K562 (cell line): ENCODE measurements at regions not wholly inside any gene's neighbourhood (a gene's known extent, or its start where the extent isn't known, plus 50 kb on each side); places are given as distances from the start of the nearest gene placed in this dataset.

Source experiments
- ATAC-seq: fragments of 200-7000 bp; cut with Tn5 transposase; 3 replicates; pipeline ENCODE4 v1.9.1; 2020; ENCODE audit warnings: moderate library complexity
- BruUV-seq: library from RNA; stranded (reverse); fragments of 400-500 nt; replicated peaks from 2 replicates; lab custom pipeline; 2021; lab: Mats Ljungman, UMichigan
- CTCF ChIA-PET: fragments of 300-600 bp; formaldehyde crosslinking; extraction: SDS; loops from one replicate; lab custom pipeline; 2021; ENCODE audit warnings: low intra/inter-chr PET ratio; lab: Yijun Ruan, JAX
- POLR2A ChIA-PET: fragments of 300-600, 350-650 bp; sonication (Branson Sonifier 250); formaldehyde crosslinking; extraction: SDS; loops from one replicate; lab custom pipeline; 2021; ENCODE audit warnings: antibody characterized with exemption, inconsistent platforms; lab: Yijun Ruan, JAX
- DNase-seq, 4 experiments: peaks; one replicate each; pipeline versions ENCODE4 v3.0.0 to v3.0.0-alpha.2; 2011 to 2018; ENCODE audit warnings: low spot score in 3 of 4, mixed read lengths in 3 of 4; ENCODE audit errors: extremely low read depth in 1 of 4
- FAIRE-seq: peaks from 2 replicates; lab custom pipeline; 2011; peaks lifted over from hg19 to GRCh38; lab: Jason Lieb, UNC
- H2AFZ ChIP-seq: 2 replicates; pipeline ENCODE4 v1.6.0; 2011; ENCODE audit warnings: low read depth, low read length, control low read depth, inconsistent platforms
- H3K27ac ChIP-seq: fragments of 200-600 bp; 3 replicates; pipeline ENCODE4 v1.8.0; 2011; ENCODE audit warnings: low read depth, mild to moderate bottlenecking, control low read depth, inconsistent platforms, low read length, moderate library complexity, mixed read lengths; ENCODE audit errors: extremely low read depth
- H3K27me3 ChIP-seq, 2 experiments: fragments of 300-600 bp in 1 of 2; 2 replicates in 1 of 2; 3 replicates in 1 of 2; pipeline versions ENCODE4 v1.6.0 to v1.8.0; 2011; ENCODE audit warnings: inconsistent platforms in 2 of 2, low read length in 2 of 2, mild to moderate bottlenecking in 1 of 2, mixed read lengths in 1 of 2, moderate library complexity in 1 of 2; ENCODE audit not compliant: control insufficient read depth in 2 of 2, insufficient read depth in 2 of 2
- H3K36me3 ChIP-seq: fragments of 300-600 bp; 3 replicates; pipeline ENCODE4 v1.8.0; 2011; ENCODE audit warnings: mild to moderate bottlenecking, low read length, inconsistent platforms; ENCODE audit not compliant: control insufficient read depth, insufficient read depth
- H3K4me1 ChIP-seq, 2 experiments: fragments of 200-600 bp in 1 of 2; replicated peaks in 1 of 2; 2 replicates in 1 of 2; 3 replicates in 1 of 2; pipeline versions ENCODE4 v1.5.1 to v1.8.0; 2011; ENCODE audit warnings: inconsistent platforms in 2 of 2, low read length in 2 of 2, mild to moderate bottlenecking in 1 of 2, mixed read lengths in 1 of 2, moderate library complexity in 1 of 2; ENCODE audit not compliant: control insufficient read depth in 2 of 2, insufficient read depth in 2 of 2
- H3K4me2 ChIP-seq: 2 replicates; pipeline ENCODE4 v1.6.1; 2011; ENCODE audit warnings: low read length, control low read depth, inconsistent platforms, mixed read lengths; ENCODE audit not compliant: insufficient read depth
- H3K4me3 ChIP-seq: fragments of 200-600 bp; sonication (generic), shearing (Covaris generic); 2 replicates; pipeline ENCODE4 v1.5.1; 2016; ENCODE audit warnings: control low read depth, inconsistent platforms
- H3K79me2 ChIP-seq: fragments of 200-600 bp; 3 replicates; pipeline ENCODE4 v1.8.0; 2011; ENCODE audit warnings: low read length, inconsistent platforms; ENCODE audit not compliant: control insufficient read depth, insufficient read depth
- H3K9ac ChIP-seq, 2 experiments: 2 replicates each; pipeline versions ENCODE4 v1.6.0 to v1.6.1; 2011; ENCODE audit warnings: low read depth in 2 of 2, low read length in 2 of 2, control low read depth in 1 of 2, inconsistent platforms in 1 of 2, mild to moderate bottlenecking in 1 of 2, mixed read lengths in 1 of 2; ENCODE audit not compliant: insufficient read depth in 1 of 2
- H3K9me1 ChIP-seq: one replicate; pipeline ENCODE4 v1.6.0; 2011; ENCODE audit warnings: inconsistent platforms, mild to moderate bottlenecking, low read length, moderate library complexity; ENCODE audit not compliant: control insufficient read depth, insufficient read depth
- H3K9me3 ChIP-seq: replicated peaks from 2 replicates; pipeline ENCODE4 v1.5.1; 2011; ENCODE audit warnings: low read depth, low read length, inconsistent platforms; ENCODE audit not compliant: control insufficient read depth, insufficient read depth
- H4K20me1 ChIP-seq: replicated peaks from 2 replicates; pipeline ENCODE4 v1.6.1; 2011; ENCODE audit warnings: low read length, inconsistent platforms, mixed read lengths; ENCODE audit not compliant: control insufficient read depth, insufficient read depth
- CBX8 ChIP-seq: fragments of 200-600 bp; sonication (generic); IDR thresholded peaks from 2 replicates; pipeline ENCODE4 v1.6.1; 2012; ENCODE audit warnings: borderline replicate concordance, mixed run types, low read depth, mild to moderate bottlenecking, moderate library complexity, mixed read lengths, low read length, control low read depth, inconsistent platforms; ENCODE audit not compliant: poor library complexity, severe bottlenecking; ENCODE audit errors: extremely low read depth
- ELF1 ChIP-seq: fragments of 200-800 bp; sonication (Bioruptor generic); IDR thresholded peaks from 2 replicates; pipeline ENCODE4 v1.6.1; 2016; ENCODE audit warnings: missing genetic modification characterization, missing compliant biosample characterization
- HDAC1 ChIP-seq, 2 experiments: fragments of 450-650 bp; IDR thresholded peaks; 2 replicates each; pipeline ENCODE4 v1.6.1; 2016 to 2017; ENCODE audit warnings: inconsistent platforms in 1 of 2, mild to moderate bottlenecking in 1 of 2, moderate library complexity in 1 of 2
- KDM4B ChIP-seq, 2 experiments: fragments of 450-650 bp in 1 of 2; sonication (generic) in 1 of 2; IDR thresholded peaks; 2 replicates each; pipeline ENCODE4 v1.6.1; 2016 to 2017; ENCODE audit warnings: borderline replicate concordance in 2 of 2, antibody characterized with exemption in 1 of 2, low read depth in 1 of 2, mild to moderate bottlenecking in 1 of 2
- MCM2 ChIP-seq: fragments of 450-650 bp; IDR thresholded peaks from 2 replicates; pipeline ENCODE4 v1.6.1; 2017; ENCODE audit warnings: low read depth, mild to moderate bottlenecking
- POLR2AphosphoS5 ChIP-seq: IDR thresholded peaks from 2 replicates; pipeline ENCODE4 v1.6.1; 2011; ENCODE audit warnings: mild to moderate bottlenecking, low read depth, low read length, moderate library complexity; ENCODE audit not compliant: control insufficient read depth, insufficient read depth
- RBM14 ChIP-seq: fragments of 200-400 bp; formaldehyde crosslinking; IDR thresholded peaks from 2 replicates; pipeline ENCODE4 v1.6.1; 2018; ENCODE audit warnings: low read depth, mild to moderate bottlenecking, low read length, moderate library complexity, borderline replicate concordance; ENCODE audit not compliant: insufficient read depth
- RBM34 ChIP-seq: fragments of 200-400 bp; formaldehyde crosslinking; IDR thresholded peaks from 2 replicates; pipeline ENCODE4 v1.6.1; 2018; ENCODE audit warnings: low read length, borderline replicate concordance; ENCODE audit not compliant: insufficient read depth
- STAT6 ChIP-seq: sonication (generic); formaldehyde crosslinking; IDR thresholded peaks from 2 replicates; pipeline ENCODE4 v1.8.1; 2023; ENCODE audit warnings: mild to moderate bottlenecking, missing genetic modification reagents
- WGBS: fragments of 100-300 bp; shearing (Covaris generic); methylation state at CpG from one replicate; pipeline ENCODE4 v1.1.6; 2016; ENCODE audit warnings: low coverage, mixed read lengths; ENCODE audit not compliant: insufficient coverage; ENCODE audit errors: missing lambda C conversion rate; 5-methylcytosine and 5-hydroxymethylcytosine counted together
- in situ Hi-C: fragments of 300-500 bp; cut with MboI; formaldehyde crosslinking; loops from 4 replicates; pipeline ENCODE4 v1.15.0; 2018; ENCODE audit warnings: inconsistent platforms, mixed read lengths
- intact Hi-C: fragments of 100-400 bp; cut with micrococcal nuclease; formaldehyde crosslinking; loops from 2 replicates; pipeline ENCODE4 v1.14.2; 2022
- TF ChIP-seq, protein P1 (sequence below): sonication (generic); formaldehyde crosslinking; IDR thresholded peaks from 2 replicates; pipeline ENCODE4 v1.8.0; 2022; ENCODE audit warnings: missing genetic modification reagents, mild to moderate bottlenecking, borderline replicate concordance

DNA sequence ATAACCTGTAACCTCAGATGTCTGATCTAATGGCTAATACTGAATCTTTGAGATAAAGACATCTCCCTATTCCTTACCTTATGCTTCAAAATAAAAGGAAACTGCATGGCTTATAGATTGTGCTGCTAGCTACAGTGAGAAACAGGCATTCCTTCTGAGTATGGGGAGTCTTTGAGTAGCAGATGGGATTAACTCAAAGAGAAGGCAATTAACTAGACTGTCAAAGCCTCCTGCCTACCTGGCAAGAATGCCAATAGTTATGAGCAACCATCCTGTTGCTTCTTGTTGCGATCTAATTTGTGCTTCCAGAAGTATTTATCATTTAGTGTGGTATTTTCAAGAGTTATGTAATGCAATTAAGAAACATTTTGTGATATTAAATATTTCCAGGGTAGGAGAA is 660.0 kb upstream of the TMEFF2 start:
- H3K79me2 ChIP-seq, result no peaks in the 10 kb centered on the region
- no peak overlapping the region for H2AFZ ChIP-seq
- WGBS, result 0% methylated on average over 1 of the region's 1 CpG
- no peaks in the 10 kb centered on the region for H3K9me3 ChIP-seq
- H3K27ac ChIP-seq, result no peak overlapping the region
- H4K20me1 ChIP-seq, result no peaks in the 10 kb centered on the region
- H3K4me2 ChIP-seq, result no peak overlapping the region
- H3K36me3 ChIP-seq, result no peaks in the 10 kb centered on the region
- intact Hi-C loops (no loop called here), in situ Hi-C loops (no loop called here)
- DNase-seq (no peak), ATAC-seq (no peak), FAIRE-seq (no peak)
- ChIA-PET POLR2A (no interaction called here), CTCF (no interaction called here)
- H3K9ac ChIP-seq, result no peak overlapping the region
- H3K27me3 ChIP-seq, result no peaks in the 10 kb centered on the region
- H3K4me3 ChIP-seq, result no peak overlapping the region
- TF ChIP-seq, protein P1, sequence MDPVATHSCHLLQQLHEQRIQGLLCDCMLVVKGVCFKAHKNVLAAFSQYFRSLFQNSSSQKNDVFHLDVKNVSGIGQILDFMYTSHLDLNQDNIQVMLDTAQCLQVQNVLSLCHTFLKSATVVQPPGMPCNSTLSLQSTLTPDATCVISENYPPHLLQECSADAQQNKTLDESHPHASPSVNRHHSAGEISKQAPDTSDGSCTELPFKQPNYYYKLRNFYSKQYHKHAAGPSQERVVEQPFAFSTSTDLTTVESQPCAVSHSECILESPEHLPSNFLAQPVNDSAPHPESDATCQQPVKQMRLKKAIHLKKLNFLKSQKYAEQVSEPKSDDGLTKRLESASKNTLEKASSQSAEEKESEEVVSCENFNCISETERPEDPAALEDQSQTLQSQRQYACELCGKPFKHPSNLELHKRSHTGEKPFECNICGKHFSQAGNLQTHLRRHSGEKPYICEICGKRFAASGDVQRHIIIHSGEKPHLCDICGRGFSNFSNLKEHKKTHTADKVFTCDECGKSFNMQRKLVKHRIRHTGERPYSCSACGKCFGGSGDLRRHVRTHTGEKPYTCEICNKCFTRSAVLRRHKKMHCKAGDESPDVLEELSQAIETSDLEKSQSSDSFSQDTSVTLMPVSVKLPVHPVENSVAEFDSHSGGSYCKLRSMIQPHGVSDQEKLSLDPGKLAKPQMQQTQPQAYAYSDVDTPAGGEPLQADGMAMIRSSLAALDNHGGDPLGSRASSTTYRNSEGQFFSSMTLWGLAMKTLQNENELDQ (CRISPR knock-in tag), result no peak
- TF ChIP-seq RBM14 (no peak), POLR2AphosphoS5 (no peak)
- no peaks in the 10 kb centered on the region for H3K9me1 ChIP-seq
- no peaks in the 10 kb centered on the region for H3K4me1 ChIP-seq
- BruUV-seq, result no TSS peak

- no TSS peak for BruUV-seq
- ATAC-seq (no peak), FAIRE-seq (no peak), DNase-seq (no peak)
- Histone ChIP-seq H3K9me1 (no peaks in the 10 kb centered on the region), H3K4me1 (no peaks in the 10 kb centered on the region), H3K27ac (no peak overlapping the region), H3K9me3 (no peaks in the 10 kb centered on the region), H2AFZ (no peak overlapping the region), H3K4me3 (no peak overlapping the region), H3K9ac (no peak overlapping the region), H3K36me3 (no peaks in the 10 kb centered on the region), H3K4me2 (no peak overlapping the region), H3K79me2 (no peaks in the 10 kb centered on the region), H3K27me3 (no peaks in the 10 kb centered on the region), H4K20me1 (no peaks in the 10 kb centered on the region)
- CTCF ChIA-PET, result no interaction called here
- intact Hi-C loops (no loop called here), in situ Hi-C loops (no loop called here)
- WGBS, result 0% methylated on average over 3 of the region's 3 CpGs
- POLR2A ChIA-PET, result no interaction called here
- TF ChIP-seq CBX8 (no peak), HDAC1 (IDR thresholded peaks at IDR 0.05) (no peak), ELF1 (no peak), RBM34 (no peak), KDM4B (IDR thresholded peaks at IDR 0.05; ENCODE audit: borderline replicate concordance in 2 of 2, low read depth in 1 of 2) (no peak), STAT6 (CRISPR knock-in tag) (no peak), MCM2 (no peak)
Observed at GRCh38 chr2:192854031-192854430, 659.3 kb upstream of the TMEFF2 start.
